A673 (cell line): ENCODE measurements at regions not wholly inside any gene's neighbourhood (a gene's known extent, or its start where the extent isn't known, plus 50 kb on each side); places are given as distances from the start of the nearest gene placed in this dataset.

Source experiments
- EZH2 ChIP-seq: fragments of 200-600 bp; sonication (generic); IDR thresholded peaks from 2 replicates; pipeline ENCODE4 v1.6.1; 2017; ENCODE audit warnings: borderline replicate concordance, low read depth, mild to moderate bottlenecking, mixed read lengths, antibody characterized with exemption, low read length; ENCODE audit not compliant: poor library complexity, severe bottlenecking
- TF ChIP-seq, protein P1 (sequence below): fragments of 300-800, 200-600 bp; sonication (generic); conservative IDR thresholded peaks from 2 replicates; pipeline ENCODE4 v1.5.1; 2017; ENCODE audit warnings: low read depth, mild to moderate bottlenecking, antibody characterized with exemption, low read length, moderate library complexity, mixed read lengths

DNA sequence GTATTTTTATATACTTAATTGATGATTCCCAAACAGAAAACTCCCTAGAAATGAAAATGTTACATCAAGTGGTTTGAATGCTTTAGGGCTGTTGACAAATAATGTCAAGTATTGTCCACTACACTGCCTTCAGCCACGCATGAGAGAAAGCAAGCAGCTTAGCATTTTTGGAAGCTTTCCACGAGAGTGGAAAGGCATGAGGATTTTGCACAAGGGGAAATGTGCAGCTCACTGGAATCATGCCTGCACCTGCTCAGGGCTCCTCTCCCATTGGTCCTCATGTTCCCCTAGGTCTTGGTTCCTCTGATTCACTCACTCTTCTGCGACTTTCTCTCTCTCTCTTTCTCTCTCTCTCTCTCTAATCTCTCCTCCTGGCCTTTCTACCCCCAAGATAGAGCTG lies 439.5 kb upstream of the CDH4 start:
- TF ChIP-seq, protein P1, sequence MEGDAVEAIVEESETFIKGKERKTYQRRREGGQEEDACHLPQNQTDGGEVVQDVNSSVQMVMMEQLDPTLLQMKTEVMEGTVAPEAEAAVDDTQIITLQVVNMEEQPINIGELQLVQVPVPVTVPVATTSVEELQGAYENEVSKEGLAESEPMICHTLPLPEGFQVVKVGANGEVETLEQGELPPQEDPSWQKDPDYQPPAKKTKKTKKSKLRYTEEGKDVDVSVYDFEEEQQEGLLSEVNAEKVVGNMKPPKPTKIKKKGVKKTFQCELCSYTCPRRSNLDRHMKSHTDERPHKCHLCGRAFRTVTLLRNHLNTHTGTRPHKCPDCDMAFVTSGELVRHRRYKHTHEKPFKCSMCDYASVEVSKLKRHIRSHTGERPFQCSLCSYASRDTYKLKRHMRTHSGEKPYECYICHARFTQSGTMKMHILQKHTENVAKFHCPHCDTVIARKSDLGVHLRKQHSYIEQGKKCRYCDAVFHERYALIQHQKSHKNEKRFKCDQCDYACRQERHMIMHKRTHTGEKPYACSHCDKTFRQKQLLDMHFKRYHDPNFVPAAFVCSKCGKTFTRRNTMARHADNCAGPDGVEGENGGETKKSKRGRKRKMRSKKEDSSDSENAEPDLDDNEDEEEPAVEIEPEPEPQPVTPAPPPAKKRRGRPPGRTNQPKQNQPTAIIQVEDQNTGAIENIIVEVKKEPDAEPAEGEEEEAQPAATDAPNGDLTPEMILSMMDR: no peak
- no peak for TF ChIP-seq EZH2
